OCI-LY1 (cell line): ENCODE measurements at regions not wholly inside any gene's neighbourhood (a gene's known extent, or its start where the extent isn't known, plus 50 kb on each side); places are given as distances from the start of the nearest gene placed in this dataset.

Source experiments
- EZH2 ChIP-seq: fragments of 200-600 bp; sonication (generic), shearing (Covaris generic); IDR thresholded peaks from 2 replicates; pipeline ENCODE4 v1.8.0; 2017; ENCODE audit warnings: borderline replicate concordance, mixed run types, mild to moderate bottlenecking, antibody characterized with exemption, low read length, moderate library complexity, mixed read lengths
- TF ChIP-seq, protein P1 (sequence below): fragments of 200-600 bp; sonication (generic), shearing (Covaris generic); IDR thresholded peaks from 2 replicates; pipeline ENCODE4 v1.5.1; 2017; ENCODE audit warnings: mild to moderate bottlenecking, antibody characterized with exemption, low read length, moderate library complexity, mixed read lengths

DNA sequence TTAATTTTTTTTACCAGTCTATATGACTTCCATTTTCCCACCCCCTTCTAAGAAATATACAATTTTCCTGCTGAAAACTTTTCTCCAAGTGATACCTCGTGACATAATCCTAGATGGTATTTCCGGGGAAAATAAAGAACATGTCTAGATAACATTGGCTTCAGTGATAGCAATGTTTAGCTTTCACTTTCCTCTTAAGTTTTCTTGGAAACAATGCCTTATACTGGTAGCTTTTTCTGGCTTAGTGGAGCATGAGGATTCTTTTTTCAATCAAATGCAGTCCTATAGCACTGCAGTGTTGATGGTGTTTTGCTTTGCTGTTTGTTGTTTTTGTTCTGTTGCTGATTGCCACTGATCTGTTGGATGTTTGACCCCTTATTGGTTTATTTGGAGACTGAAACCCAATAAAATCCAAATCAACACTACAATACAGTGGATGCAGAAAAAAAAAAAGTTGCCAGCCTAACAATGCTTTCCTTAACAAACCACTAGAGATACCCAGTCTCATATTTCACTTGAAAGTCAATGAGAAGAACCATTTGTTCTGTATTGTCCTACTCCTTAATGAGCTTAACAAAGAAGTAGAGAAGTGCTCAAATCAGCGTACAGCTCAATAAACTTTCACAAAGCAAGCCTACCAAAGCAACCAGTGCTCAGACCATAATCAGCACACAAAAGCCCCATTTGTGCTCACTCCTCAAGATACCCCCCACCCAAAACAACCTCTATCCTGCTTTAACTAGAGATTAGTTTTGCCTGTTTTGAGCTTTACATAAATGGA, 74.2 kb upstream of the GRAMD2B start:
- TF ChIP-seq, protein P1, sequence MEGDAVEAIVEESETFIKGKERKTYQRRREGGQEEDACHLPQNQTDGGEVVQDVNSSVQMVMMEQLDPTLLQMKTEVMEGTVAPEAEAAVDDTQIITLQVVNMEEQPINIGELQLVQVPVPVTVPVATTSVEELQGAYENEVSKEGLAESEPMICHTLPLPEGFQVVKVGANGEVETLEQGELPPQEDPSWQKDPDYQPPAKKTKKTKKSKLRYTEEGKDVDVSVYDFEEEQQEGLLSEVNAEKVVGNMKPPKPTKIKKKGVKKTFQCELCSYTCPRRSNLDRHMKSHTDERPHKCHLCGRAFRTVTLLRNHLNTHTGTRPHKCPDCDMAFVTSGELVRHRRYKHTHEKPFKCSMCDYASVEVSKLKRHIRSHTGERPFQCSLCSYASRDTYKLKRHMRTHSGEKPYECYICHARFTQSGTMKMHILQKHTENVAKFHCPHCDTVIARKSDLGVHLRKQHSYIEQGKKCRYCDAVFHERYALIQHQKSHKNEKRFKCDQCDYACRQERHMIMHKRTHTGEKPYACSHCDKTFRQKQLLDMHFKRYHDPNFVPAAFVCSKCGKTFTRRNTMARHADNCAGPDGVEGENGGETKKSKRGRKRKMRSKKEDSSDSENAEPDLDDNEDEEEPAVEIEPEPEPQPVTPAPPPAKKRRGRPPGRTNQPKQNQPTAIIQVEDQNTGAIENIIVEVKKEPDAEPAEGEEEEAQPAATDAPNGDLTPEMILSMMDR = no peak
- TF ChIP-seq EZH2 = no peak
